WTC11 (cell line): ENCODE measurements at regions not wholly inside any gene's neighbourhood (a gene's known extent, or its start where the extent isn't known, plus 50 kb on each side); places are given as distances from the start of the nearest gene placed in this dataset.

Experiments used
- ATAC-seq: fragments of 200-7000 bp; cut with Tn5 transposase; 2 replicates; pipeline ENCODE4 v1.10.0; 2021; ENCODE audit warnings: mild to moderate bottlenecking, moderate library complexity
- CTCF ChIA-PET: fragments of 300-600 bp; sonication (Branson Sonifier 250); formaldehyde crosslinking; loops from one replicate; lab custom pipeline; 2021; ENCODE audit warnings: antibody characterized with exemption; lab: Charles Lee
- POLR2A ChIA-PET: fragments of 350-600 bp; sonication (Branson Sonifier 250); formaldehyde crosslinking; loops from one replicate; lab custom pipeline; 2021; ENCODE audit warnings: antibody characterized with exemption; lab: Charles Lee
- DNase-seq: peaks from one replicate; pipeline ENCODE4 v3.0.0; 2021; ENCODE audit warnings: low spot score
- H3K27ac Mint-ChIP-seq: 2 replicates; pipeline ENCODE4 v1.8.0; 2021; ENCODE audit warnings: mixed read lengths
- H3K27me3 Mint-ChIP-seq: 2 replicates; pipeline ENCODE4 v1.8.0; 2021; ENCODE audit warnings: low read depth, mild to moderate bottlenecking, moderate library complexity, mixed read lengths
- H3K36me3 Mint-ChIP-seq: 2 replicates; pipeline ENCODE4 v1.8.0; 2021; ENCODE audit warnings: mixed read lengths
- H3K4me1 Mint-ChIP-seq: 2 replicates; pipeline ENCODE4 v1.8.0; 2022; ENCODE audit warnings: mixed read lengths
- H3K4me3 Mint-ChIP-seq: 2 replicates; pipeline ENCODE4 v1.8.0; 2021; ENCODE audit warnings: mild to moderate bottlenecking, moderate library complexity, mixed read lengths
- H3K9me3 Mint-ChIP-seq: 2 replicates; pipeline ENCODE4 v1.8.0; 2021; ENCODE audit warnings: mixed read lengths
- AR ChIP-seq: fragments of 250-450 bp; sonication (Bioruptor Pico); IDR thresholded peaks from 2 replicates; pipeline ENCODE4 v1.9.0; 2021; ENCODE audit warnings: mild to moderate bottlenecking
- ARID4B ChIP-seq: sonication (generic); formaldehyde crosslinking; IDR thresholded peaks from 2 replicates; pipeline ENCODE4 v1.8.0; 2023; ENCODE audit warnings: missing genetic modification reagents, mild to moderate bottlenecking, borderline replicate concordance
- CREM ChIP-seq: sonication (generic); formaldehyde crosslinking; IDR thresholded peaks from 2 replicates; pipeline ENCODE4 v1.8.1; 2022; ENCODE audit warnings: mild to moderate bottlenecking, missing genetic modification reagents, moderate library complexity
- E2F4 ChIP-seq: sonication (generic); formaldehyde crosslinking; IDR thresholded peaks from 2 replicates; pipeline ENCODE4 v1.8.1; 2022; ENCODE audit warnings: low read depth, mild to moderate bottlenecking, moderate library complexity, missing genetic modification reagents, borderline replicate concordance
- EMX1 ChIP-seq: fragments of 250-450 bp; sonication (Bioruptor Pico); IDR thresholded peaks from 2 replicates; pipeline ENCODE4 v1.8.0; 2021; ENCODE audit warnings: mild to moderate bottlenecking
- FOXP1 ChIP-seq: sonication (generic); formaldehyde crosslinking; IDR thresholded peaks from 2 replicates; pipeline ENCODE4 v1.8.0; 2022; ENCODE audit warnings: missing genetic modification reagents, mild to moderate bottlenecking, moderate library complexity, borderline replicate concordance
- GABPB1 ChIP-seq: sonication (generic); formaldehyde crosslinking; IDR thresholded peaks from 2 replicates; pipeline ENCODE4 v1.8.1; 2023; ENCODE audit warnings: mild to moderate bottlenecking, missing genetic modification reagents
- IRF1 ChIP-seq: sonication (generic); formaldehyde crosslinking; IDR thresholded peaks from 2 replicates; pipeline ENCODE4 v1.8.0; 2023; ENCODE audit warnings: missing genetic modification reagents
- IRF2 ChIP-seq: sonication (generic); formaldehyde crosslinking; IDR thresholded peaks from 2 replicates; pipeline ENCODE4 v1.8.0; 2022; ENCODE audit warnings: low read depth, missing genetic modification reagents, borderline replicate concordance
- MXD4 ChIP-seq: fragments of 250-450 bp; sonication (Bioruptor Pico); IDR thresholded peaks from 2 replicates; pipeline ENCODE4 v1.8.0; 2021; ENCODE audit warnings: mild to moderate bottlenecking, moderate library complexity, borderline replicate concordance
- NR3C1 ChIP-seq: sonication (generic); formaldehyde crosslinking; conservative IDR thresholded peaks from 2 replicates; pipeline ENCODE4 v1.8.1; 2023; ENCODE audit warnings: low read depth, mild to moderate bottlenecking, missing genetic modification reagents
- TEAD1 ChIP-seq: sonication (generic); formaldehyde crosslinking; IDR thresholded peaks from 2 replicates; pipeline ENCODE4 v1.8.0; 2022; ENCODE audit warnings: mild to moderate bottlenecking, missing genetic modification reagents
- USF1 ChIP-seq: sonication (generic); formaldehyde crosslinking; IDR thresholded peaks from 2 replicates; pipeline ENCODE4 v1.8.0; 2022; ENCODE audit warnings: mild to moderate bottlenecking, missing genetic modification reagents
- ZNF121 ChIP-seq: sonication (generic); formaldehyde crosslinking; IDR thresholded peaks from 2 replicates; pipeline ENCODE4 v1.8.0; 2023; ENCODE audit warnings: missing genetic modification reagents
- ZNF396 ChIP-seq: fragments of 250-450 bp; sonication (Bioruptor Pico); IDR thresholded peaks from 2 replicates; pipeline ENCODE4 v1.8.0; 2021; ENCODE audit warnings: mild to moderate bottlenecking, moderate library complexity, borderline replicate concordance
- ZNF423 ChIP-seq: fragments of 250-450 bp; sonication (Bioruptor Pico); IDR thresholded peaks from 2 replicates; pipeline ENCODE4 v2.1.2; 2022; ENCODE audit warnings: mild to moderate bottlenecking, moderate library complexity
- TF ChIP-seq, protein P1 (sequence below): fragments of 250-450 bp; sonication (Bioruptor Pico); IDR thresholded peaks from 2 replicates; pipeline ENCODE4 v1.9.0; 2021; ENCODE audit warnings: mild to moderate bottlenecking, borderline replicate concordance
- TF ChIP-seq, protein P2 (sequence below): sonication (generic); formaldehyde crosslinking; IDR thresholded peaks from 2 replicates; pipeline ENCODE4 v1.8.1; 2023; ENCODE audit warnings: mild to moderate bottlenecking, missing genetic modification reagents, moderate library complexity
- TF ChIP-seq, protein P3 (sequence below): sonication (generic); formaldehyde crosslinking; IDR thresholded peaks from 2 replicates; pipeline ENCODE4 v1.8.1; 2022; ENCODE audit warnings: mild to moderate bottlenecking, missing genetic modification reagents, moderate library complexity, borderline replicate concordance

GRCh38 chr21:23438081-23438480 is 2169.2 kb downstream of the MRPL39 start (continued):
- TF ChIP-seq, protein P1, sequence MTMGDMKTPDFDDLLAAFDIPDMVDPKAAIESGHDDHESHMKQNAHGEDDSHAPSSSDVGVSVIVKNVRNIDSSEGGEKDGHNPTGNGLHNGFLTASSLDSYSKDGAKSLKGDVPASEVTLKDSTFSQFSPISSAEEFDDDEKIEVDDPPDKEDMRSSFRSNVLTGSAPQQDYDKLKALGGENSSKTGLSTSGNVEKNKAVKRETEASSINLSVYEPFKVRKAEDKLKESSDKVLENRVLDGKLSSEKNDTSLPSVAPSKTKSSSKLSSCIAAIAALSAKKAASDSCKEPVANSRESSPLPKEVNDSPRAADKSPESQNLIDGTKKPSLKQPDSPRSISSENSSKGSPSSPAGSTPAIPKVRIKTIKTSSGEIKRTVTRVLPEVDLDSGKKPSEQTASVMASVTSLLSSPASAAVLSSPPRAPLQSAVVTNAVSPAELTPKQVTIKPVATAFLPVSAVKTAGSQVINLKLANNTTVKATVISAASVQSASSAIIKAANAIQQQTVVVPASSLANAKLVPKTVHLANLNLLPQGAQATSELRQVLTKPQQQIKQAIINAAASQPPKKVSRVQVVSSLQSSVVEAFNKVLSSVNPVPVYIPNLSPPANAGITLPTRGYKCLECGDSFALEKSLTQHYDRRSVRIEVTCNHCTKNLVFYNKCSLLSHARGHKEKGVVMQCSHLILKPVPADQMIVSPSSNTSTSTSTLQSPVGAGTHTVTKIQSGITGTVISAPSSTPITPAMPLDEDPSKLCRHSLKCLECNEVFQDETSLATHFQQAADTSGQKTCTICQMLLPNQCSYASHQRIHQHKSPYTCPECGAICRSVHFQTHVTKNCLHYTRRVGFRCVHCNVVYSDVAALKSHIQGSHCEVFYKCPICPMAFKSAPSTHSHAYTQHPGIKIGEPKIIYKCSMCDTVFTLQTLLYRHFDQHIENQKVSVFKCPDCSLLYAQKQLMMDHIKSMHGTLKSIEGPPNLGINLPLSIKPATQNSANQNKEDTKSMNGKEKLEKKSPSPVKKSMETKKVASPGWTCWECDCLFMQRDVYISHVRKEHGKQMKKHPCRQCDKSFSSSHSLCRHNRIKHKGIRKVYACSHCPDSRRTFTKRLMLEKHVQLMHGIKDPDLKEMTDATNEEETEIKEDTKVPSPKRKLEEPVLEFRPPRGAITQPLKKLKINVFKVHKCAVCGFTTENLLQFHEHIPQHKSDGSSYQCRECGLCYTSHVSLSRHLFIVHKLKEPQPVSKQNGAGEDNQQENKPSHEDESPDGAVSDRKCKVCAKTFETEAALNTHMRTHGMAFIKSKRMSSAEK (CRISPR knock-in tag): no peak
- TF ChIP-seq, protein P2, sequence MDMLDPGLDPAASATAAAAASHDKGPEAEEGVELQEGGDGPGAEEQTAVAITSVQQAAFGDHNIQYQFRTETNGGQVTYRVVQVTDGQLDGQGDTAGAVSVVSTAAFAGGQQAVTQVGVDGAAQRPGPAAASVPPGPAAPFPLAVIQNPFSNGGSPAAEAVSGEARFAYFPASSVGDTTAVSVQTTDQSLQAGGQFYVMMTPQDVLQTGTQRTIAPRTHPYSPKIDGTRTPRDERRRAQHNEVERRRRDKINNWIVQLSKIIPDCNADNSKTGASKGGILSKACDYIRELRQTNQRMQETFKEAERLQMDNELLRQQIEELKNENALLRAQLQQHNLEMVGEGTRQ (CRISPR knock-in tag): no peak
- TF ChIP-seq GABPB1 (CRISPR knock-in tag) (no peak), ZNF121 (CRISPR knock-in tag) (no peak), MXD4 (CRISPR knock-in tag) (no peak), EMX1 (no peak), USF1 (no peak), IRF1 (CRISPR knock-in tag) (no peak), IRF2 (no peak)

DNA sequence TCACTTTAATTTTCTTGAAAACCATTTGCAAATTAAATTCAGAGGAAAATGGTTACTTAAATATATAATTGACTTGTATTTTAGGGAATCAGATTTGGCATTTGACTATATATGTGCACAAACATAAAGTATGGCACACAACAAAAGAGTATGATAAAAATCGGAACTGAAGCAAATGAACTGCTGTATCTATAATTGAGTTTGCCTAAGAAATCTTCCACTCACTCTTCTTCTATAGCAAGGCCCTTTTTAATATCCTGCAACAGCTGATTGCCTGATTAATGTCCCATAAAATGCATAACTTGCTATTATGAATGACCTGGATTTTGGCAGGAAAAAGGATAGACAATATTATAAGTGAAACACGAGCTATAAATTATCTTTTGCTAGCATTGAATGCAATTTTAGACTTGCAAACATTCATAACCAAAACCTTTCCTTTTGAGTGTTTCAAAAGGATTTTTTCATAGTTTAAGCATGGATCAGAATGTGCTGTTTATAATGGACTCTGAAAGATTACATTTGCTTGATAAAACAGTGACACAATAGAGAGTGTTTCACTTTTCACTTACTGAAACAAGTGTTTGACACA is 2204.3 kb downstream of the MRPL39 start:
- POLR2A ChIA-PET: no interaction called here
- Mint-ChIP-seq H3K27ac (no peak overlapping the region), H3K9me3 (no peaks in the 10 kb centered on the region), H3K4me1 (peaks cover 15% of the 10 kb centered on the region), H3K36me3 (no peaks in the 10 kb centered on the region), H3K4me3 (no peak overlapping the region), H3K27me3 (no peaks in the 10 kb centered on the region)
- ATAC-seq (no peak), DNase-seq (no peak)
- CTCF ChIA-PET: no interaction called here
- TF ChIP-seq NR3C1 (CRISPR knock-in tag) (no peak), ZNF423 (CRISPR knock-in tag) (no peak), E2F4 (no peak), FOXP1 (CRISPR knock-in tag) (no peak), AR (CRISPR knock-in tag) (no peak), CREM (no peak), TEAD1 (CRISPR knock-in tag) (no peak), ARID4B (CRISPR knock-in tag) (no peak), ZNF396 (CRISPR knock-in tag) (no peak)
- TF ChIP-seq, protein P3, sequence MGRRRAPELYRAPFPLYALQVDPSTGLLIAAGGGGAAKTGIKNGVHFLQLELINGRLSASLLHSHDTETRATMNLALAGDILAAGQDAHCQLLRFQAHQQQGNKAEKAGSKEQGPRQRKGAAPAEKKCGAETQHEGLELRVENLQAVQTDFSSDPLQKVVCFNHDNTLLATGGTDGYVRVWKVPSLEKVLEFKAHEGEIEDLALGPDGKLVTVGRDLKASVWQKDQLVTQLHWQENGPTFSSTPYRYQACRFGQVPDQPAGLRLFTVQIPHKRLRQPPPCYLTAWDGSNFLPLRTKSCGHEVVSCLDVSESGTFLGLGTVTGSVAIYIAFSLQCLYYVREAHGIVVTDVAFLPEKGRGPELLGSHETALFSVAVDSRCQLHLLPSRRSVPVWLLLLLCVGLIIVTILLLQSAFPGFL: no peak
